HL-60/S4 treated with retinoic acid at 250 ng/mL for 4 days and 3 days (cell line): ENCODE measurements at regions not wholly inside any gene's neighbourhood (a gene's known extent, or its start where the extent isn't known, plus 50 kb on each side); places are given as distances from the start of the nearest gene placed in this dataset.

Experiments used
- in situ Hi-C: fragments of 300-500 bp; cut with MboI; formaldehyde crosslinking; loops from 2 replicates; pipeline ENCODE4 v1.7.0; 2022; ENCODE audit warnings: low sequenced_read_pairs

GRCh38 chr3:177752831-177753230 is 555.5 kb upstream of the TBL1XR1 start:
- in situ Hi-C loops: no loop called here

DNA sequence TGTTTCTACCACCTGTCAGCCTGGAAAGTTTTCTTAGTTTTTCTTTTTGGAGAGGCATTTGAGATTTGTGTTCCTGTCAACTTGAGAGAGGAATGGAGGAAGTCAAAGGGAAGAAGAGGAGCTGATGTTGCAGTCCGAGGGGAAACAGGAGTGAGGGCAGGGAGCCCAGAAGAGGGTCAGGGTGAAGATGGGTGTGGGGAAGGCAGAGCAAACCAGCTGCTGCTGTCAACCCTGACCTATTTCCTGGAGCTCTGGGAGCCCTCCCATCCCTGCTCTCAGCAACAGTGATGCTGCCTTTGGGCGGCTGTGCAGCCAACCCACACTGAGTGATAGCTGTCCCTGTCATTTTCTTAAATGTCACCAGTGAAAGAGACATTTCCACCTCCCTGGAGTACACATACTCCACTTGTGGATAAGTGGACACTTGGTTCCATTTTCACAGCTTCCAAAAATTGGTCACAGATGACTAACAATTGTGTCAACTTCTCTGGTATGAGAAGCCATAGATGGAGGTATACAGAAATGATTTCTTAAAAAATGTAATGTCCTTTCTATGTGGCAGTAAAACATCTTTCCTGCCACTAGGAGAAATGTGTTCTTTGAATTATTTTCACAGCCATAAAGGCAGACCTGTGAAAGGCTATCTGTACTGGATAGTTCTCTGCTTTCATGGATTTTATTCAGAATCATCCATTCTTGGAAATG is 556.3 kb upstream of the TBL1XR1 start:
- in situ Hi-C loops: no loop called here

GRCh38 chr3:177754508-177754921 is 557.2 kb upstream of the TBL1XR1 start:
- in situ Hi-C loops: no loop called here

- in situ Hi-C loops: no loop called here
Measured at GRCh38 chr3:177758126-177758525, 560.8 kb upstream of the TBL1XR1 start.

DNA sequence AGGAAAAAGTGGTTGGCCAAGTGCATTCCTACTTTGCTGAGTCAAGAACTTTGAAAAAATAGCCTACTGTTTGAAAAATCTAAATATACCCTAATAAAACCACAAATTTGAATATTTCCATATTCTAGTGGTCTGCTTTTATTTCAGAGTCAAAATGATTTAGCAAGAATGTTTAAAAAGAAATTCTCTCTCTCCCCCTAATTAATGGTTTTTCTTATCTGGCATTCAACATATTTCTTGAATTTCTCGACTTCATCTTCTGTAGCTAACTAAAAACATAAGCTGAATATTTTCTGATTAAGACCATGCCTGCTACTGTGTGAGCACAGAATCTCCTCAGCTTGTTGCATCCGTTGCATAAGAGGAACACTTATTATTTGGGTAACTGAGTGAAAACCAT is 563.5 kb upstream of the TBL1XR1 start:
- in situ Hi-C loops: no loop called here

DNA sequence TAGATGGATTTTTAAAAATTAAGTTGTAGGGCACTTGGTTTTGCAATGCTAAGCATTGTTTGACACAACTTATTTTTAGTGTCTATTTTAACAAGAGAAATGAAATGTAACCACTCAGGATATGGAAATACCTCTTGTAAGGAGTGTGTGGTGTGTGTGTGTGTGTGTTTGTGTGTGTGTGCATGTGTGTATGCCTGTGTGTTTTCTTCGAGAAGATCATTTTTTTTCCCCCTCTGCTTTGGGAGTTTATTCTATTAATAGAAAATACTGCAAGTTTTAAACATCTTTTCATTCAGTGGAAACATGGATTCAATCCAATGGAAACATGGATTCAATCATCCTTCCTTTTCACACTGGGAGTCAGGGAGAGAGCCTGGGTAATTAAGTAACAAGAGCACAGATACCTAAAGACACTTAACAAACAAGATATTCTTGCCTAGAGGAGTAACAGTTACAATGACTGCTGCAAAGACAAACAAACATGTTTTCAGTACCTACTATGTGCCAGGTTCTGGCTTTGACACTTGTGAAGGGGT is 567.2 kb upstream of the TBL1XR1 start:
- in situ Hi-C loops: no loop called here

- in situ Hi-C loops: no loop called here
Measured at GRCh38 chr3:177764933-177765332, 567.7 kb upstream of the TBL1XR1 start.

DNA sequence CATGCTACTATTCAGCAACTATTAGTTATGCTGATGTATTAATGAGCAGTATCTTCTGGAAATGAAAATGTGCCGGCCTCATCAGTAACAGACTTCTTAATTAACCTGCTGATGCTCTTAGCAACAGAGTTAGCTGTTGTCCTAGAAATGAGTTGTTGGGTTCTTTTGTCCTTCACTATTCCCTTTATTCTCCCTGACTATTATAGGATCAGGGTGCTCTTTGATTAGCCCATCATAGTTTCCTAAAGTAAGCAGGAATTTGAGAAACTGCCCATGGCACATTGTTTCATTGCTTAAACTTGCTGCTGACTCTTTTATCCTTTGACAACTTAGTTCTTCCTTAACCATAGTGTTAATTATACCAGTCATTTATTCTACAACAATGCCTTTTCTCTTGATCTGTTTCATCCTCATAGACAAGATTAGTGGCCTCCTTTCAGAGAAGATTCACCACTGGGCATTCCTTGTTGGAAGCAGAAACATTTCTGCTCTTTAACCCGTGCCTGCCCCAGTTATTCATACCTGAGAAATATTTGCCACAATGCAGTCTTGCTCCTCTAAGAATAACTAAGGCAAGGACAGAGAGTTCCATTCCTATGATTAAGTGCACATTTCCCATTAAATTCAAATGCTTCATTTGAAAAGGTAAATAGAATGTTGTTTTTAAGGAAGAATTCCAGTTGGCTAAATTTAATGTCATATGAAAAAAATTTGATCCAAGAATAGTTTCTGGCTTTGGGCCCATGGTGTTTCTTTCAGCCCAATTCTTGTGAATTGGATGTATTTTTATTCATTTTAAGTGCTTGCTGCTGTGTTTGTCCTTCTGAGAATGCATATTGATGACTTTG is 573.3 kb upstream of the TBL1XR1 start:
- in situ Hi-C loops: no loop called here

DNA sequence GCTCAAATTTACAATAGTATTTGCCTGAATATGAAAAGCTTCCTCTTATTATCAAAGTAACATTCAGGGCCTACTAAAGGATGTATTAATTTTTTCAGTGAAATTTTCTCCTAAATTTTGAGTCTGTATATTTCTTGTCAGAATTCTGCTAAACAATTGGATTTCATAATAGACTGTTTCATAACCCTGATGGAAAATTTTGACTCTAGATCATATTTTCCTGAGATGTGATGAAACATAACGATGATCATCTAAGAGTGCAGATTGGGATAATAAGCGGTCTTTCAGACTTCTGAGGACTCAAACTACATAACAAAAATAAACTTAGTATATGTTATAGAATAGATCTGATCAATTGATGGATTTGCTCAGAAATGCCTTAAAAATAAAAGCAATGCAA is 574.5 kb upstream of the TBL1XR1 start:
- in situ Hi-C loops: no loop called here

DNA sequence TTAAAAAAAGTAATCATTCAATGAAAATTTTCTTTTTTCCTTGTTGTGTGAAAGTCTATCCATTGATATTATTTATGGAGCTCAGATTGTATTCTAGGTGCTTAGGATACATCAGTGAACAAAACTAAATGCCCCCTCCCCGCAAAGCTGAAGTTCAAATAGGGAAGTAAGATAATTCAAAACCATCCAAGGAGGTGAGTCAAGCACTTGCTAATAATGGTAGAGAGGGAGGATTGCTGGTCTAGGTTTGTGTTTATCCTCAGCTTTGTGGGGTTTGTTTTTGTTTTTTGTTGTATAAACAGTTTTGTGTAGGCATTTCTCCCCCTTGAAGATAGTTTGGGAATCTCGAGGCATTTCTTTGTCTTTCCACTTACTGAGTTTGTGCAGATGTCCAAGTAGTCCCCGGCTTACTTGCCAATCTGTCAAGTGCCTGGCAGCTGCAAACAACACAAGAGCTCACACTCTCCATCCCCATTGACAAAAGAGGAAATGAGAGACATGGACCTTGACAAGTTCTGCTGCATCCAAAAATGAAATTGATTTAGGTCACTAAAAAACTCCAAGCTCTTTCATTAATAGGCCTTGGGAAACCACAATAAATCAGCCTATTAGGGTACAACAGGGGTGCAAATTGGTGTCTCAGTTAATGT is 575.8 kb upstream of the TBL1XR1 start:
- in situ Hi-C loops: no loop called here

DNA sequence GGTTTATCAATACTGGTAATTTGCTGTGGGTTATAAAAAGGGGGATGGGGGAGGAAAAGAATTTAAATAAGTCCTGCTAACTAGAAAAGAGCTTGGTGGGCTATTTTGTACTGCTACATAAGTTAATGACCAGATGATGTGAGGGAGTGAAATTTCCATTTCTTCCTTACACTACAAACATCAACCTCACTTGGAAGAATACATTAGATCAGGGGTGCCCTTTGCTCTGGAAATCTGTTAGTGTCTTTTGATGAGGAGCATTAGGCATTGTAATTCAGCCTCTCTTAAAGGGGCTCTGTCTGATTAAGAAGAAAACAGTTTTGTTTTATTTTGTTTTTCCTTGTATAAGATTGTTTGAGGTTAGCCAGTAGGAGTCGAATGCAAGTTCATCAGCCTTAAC is 576.4 kb upstream of the TBL1XR1 start:
- in situ Hi-C loops: no loop called here

DNA sequence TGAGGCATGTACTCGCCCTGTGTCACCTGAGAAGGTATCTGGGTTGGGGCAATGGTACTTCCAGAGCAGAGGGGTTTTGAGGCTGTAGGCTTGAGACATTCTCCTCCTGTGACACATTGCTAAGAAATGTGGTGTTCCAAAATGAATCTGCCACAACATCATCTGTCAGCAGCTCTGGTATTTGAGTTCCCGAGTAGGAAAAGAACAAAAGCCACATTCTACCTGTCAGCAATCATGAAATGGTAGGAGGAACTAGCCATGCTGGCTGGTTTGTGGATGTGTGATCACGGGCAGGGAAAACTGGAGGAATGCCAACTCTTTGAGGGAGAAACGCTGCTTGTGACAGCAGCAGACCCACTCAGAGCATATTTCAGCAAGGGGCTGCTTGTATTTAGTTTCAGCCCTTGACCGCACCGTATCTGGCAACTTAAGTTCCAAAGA is 579.4 kb upstream of the TBL1XR1 start:
- in situ Hi-C loops: no loop called here

DNA sequence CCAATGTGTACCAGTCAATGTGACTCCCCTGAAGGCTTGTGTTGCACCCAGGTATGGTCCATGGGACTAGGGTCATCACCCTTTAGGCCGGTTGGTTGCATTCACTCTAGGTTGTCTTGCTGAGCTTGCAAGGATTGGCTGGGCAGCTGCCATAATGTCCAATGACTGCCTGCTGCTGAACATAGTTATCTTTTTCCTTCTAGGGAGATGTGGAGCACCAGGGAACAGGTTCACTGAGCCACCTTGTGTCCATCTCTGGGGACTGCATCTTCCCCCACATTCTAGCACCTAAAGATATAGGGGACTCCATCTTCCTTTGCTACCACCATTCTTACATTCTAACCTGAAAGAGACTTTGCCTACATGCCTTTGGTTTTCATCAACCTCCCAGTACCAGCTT is 580.4 kb upstream of the TBL1XR1 start:
- in situ Hi-C loops: no loop called here

DNA sequence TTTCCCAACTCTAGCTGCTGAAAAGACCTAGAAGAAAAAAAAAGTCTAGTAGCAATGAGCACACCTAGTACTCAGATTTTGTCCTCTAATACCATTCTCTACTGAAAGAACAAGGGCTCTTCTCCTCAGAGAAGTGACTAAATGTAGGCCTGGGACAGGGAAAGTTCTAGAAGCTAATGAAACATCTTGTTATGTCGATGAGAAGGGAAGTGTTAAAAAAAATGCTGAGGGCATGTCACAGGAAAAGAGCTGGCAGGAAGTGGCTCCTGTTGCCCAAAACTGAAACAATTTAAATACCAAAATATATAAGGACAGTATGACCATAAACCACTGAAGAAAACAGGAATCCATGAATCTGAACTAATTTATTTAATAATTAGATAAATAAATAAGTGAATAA is 581.4 kb upstream of the TBL1XR1 start:
- in situ Hi-C loops: no loop called here

- in situ Hi-C loops: no loop called here
Measured at GRCh38 chr3:177781686-177782161, 584.4 kb upstream of the TBL1XR1 start.

GRCh38 chr3:177783338-177783737 is 586.1 kb upstream of the TBL1XR1 start:
- in situ Hi-C loops: no loop called here

- in situ Hi-C loops: no loop called here
Measured at GRCh38 chr3:177783767-177784166, 586.5 kb upstream of the TBL1XR1 start.

GRCh38 chr3:177787279-177788041 is 590.2 kb upstream of the TBL1XR1 start:
- in situ Hi-C loops: no loop called here

- in situ Hi-C loops: no loop called here
Measured at GRCh38 chr3:177789500-177789899, 592.2 kb upstream of the TBL1XR1 start.

GRCh38 chr3:177792311-177793030 is 595.2 kb upstream of the TBL1XR1 start:
- in situ Hi-C loops: no loop called here
